GM12878 (cell line): ENCODE measurements at regions not wholly inside any gene's neighbourhood (a gene's known extent, or its start where the extent isn't known, plus 50 kb on each side); places are given as distances from the start of the nearest gene placed in this dataset.

Experiments
- ATAC-seq: fragments of 200-7000 bp; cut with Tn5 transposase; 3 replicates; pipeline ENCODE4 v1.9.1; 2020; ENCODE audit warnings: mild to moderate bottlenecking, moderate library complexity
- BruUV-seq: library from RNA; stranded (reverse); fragments of 400-500 nt; replicated peaks from 2 replicates; lab custom pipeline; 2021; lab: Mats Ljungman, UMichigan
- CTCF ChIA-PET: fragments of 300-600 bp; sonication (Branson Sonifier 250); formaldehyde crosslinking; extraction: SDS; loops from one replicate; lab custom pipeline; 2021; ENCODE audit warnings: inconsistent platforms; lab: Yijun Ruan, JAX
- POLR2A ChIA-PET: fragments of 350-600 bp; formaldehyde crosslinking; extraction: SDS; loops from one replicate; lab custom pipeline; 2021; ENCODE audit warnings: inconsistent platforms; lab: Charles Lee
- RAD21 ChIA-PET: fragments of 300-600 bp; sonication (Branson Sonifier 250); formaldehyde crosslinking; loops from one replicate; lab custom pipeline; 2023; ENCODE audit warnings: antibody characterized with exemption; ENCODE audit not compliant: unreplicated experiment; lab: Charles Lee
- SMC1A ChIA-PET: fragments of 300-600 bp; sonication (Branson Sonifier 250); formaldehyde crosslinking; loops from one replicate; lab custom pipeline; 2023; ENCODE audit not compliant: unreplicated experiment, uncharacterized antibody; lab: Charles Lee
- DNase-seq: peaks from one replicate; pipeline ENCODE4 v3.0.0-alpha.2; 2011; ENCODE audit warnings: low read depth, low spot score
- FAIRE-seq: peaks from 3 replicates; lab custom pipeline; 2011; peaks lifted over from hg19 to GRCh38; lab: Jason Lieb, UNC
- H2AFZ ChIP-seq: 2 replicates; pipeline ENCODE4 v1.6.0; 2011; ENCODE audit warnings: low read depth, low read length, control low read depth; ENCODE audit not compliant: control insufficient read depth
- H3K27ac ChIP-seq: 2 replicates; pipeline ENCODE4 v1.5.1; 2011; ENCODE audit warnings: control low read depth; ENCODE audit not compliant: control insufficient read depth, insufficient read depth
- H3K27me3 ChIP-seq, 2 experiments: replicated peaks in 1 of 2; 2 replicates each; pipeline versions ENCODE4 v1.6.0 to v1.6.1; 2011; ENCODE audit warnings: low read length in 1 of 2; ENCODE audit not compliant: control insufficient read depth in 2 of 2, insufficient read depth in 2 of 2
- H3K36me3 ChIP-seq, 2 experiments: 2 replicates each; pipeline ENCODE4 v1.5.1; 2011; ENCODE audit warnings: low read length in 1 of 2; ENCODE audit not compliant: control insufficient read depth in 2 of 2, insufficient read depth in 2 of 2
- H3K4me1 ChIP-seq: 2 replicates; pipeline ENCODE4 v1.6.1; 2011; ENCODE audit warnings: mild to moderate bottlenecking, low read length, moderate library complexity, mixed read lengths; ENCODE audit not compliant: control insufficient read depth, insufficient read depth
- H3K4me2 ChIP-seq: 2 replicates; pipeline ENCODE4 v1.6.0; 2011; ENCODE audit warnings: control low read depth; ENCODE audit not compliant: control insufficient read depth, insufficient read depth
- H3K4me3 ChIP-seq: fragments of 200-600 bp; sonication (generic); 2 replicates; pipeline ENCODE4 v1.5.1; 2016
- H3K79me2 ChIP-seq: 2 replicates; pipeline ENCODE4 v1.6.0; 2011; ENCODE audit warnings: low read length; ENCODE audit not compliant: control insufficient read depth, insufficient read depth
- H3K9ac ChIP-seq: 2 replicates; pipeline ENCODE4 v1.8.0; 2011; ENCODE audit warnings: low read length, control low read depth, mixed read lengths; ENCODE audit not compliant: control insufficient read depth, insufficient read depth
- H3K9me3 ChIP-seq: replicated peaks from 3 replicates; pipeline ENCODE4 v1.5.1; 2011; ENCODE audit warnings: mild to moderate bottlenecking, low read length; ENCODE audit not compliant: control insufficient read depth, insufficient read depth
- H4K20me1 ChIP-seq: 2 replicates; pipeline ENCODE4 v1.6.0; 2011; ENCODE audit not compliant: control insufficient read depth, insufficient read depth
- BCL11A ChIP-seq: IDR thresholded peaks from 2 replicates; pipeline ENCODE4 v1.6.1; 2011; ENCODE audit warnings: low read depth, low read length
- CBX3 ChIP-seq: fragments of 200-600 bp; sonication (generic); IDR thresholded peaks from 2 replicates; pipeline ENCODE4 v1.6.1; 2016; ENCODE audit warnings: low read depth, borderline replicate concordance
- CREB1 ChIP-seq: IDR thresholded peaks from 2 replicates; pipeline ENCODE4 v1.6.1; 2012; ENCODE audit warnings: low read depth, mild to moderate bottlenecking, inconsistent platforms
- CREM ChIP-seq: IDR thresholded peaks from 2 replicates; pipeline ENCODE4 v1.6.1; 2014; ENCODE audit warnings: antibody characterized with exemption, low read depth
- EP300 ChIP-seq, 2 experiments: fragments of 150-350 bp in 1 of 2; IDR thresholded peaks; 2 replicates each; pipeline ENCODE4 v1.6.1; 2011 to 2012; ENCODE audit warnings: low read depth in 2 of 2, low read length in 2 of 2, borderline replicate concordance in 1 of 2, improper control_type of control experiment in 1 of 2, inconsistent platforms in 1 of 2; ENCODE audit not compliant: control insufficient read depth in 1 of 2
- JUNB ChIP-seq: IDR thresholded peaks from 2 replicates; pipeline ENCODE4 v1.6.1; 2016; ENCODE audit warnings: antibody characterized with exemption, mild to moderate bottlenecking
- MEF2A ChIP-seq: IDR thresholded peaks from 2 replicates; pipeline ENCODE4 v1.6.1; 2011; ENCODE audit warnings: low read depth, mild to moderate bottlenecking, low read length, moderate library complexity; ENCODE audit not compliant: insufficient read depth
- PAX5 ChIP-seq: IDR thresholded peaks from 2 replicates; pipeline ENCODE4 v1.6.1; 2011; ENCODE audit warnings: low read depth, low read length, borderline replicate concordance
- PKNOX1 ChIP-seq: fragments of 450-650 bp; IDR thresholded peaks from 2 replicates; pipeline ENCODE4 v1.6.1; 2016; ENCODE audit warnings: mild to moderate bottlenecking
- TBL1XR1 ChIP-seq: IDR thresholded peaks from 2 replicates; pipeline ENCODE4 v1.6.1; 2012; ENCODE audit warnings: low read depth, low read length, improper control_type of control experiment
- YY1 ChIP-seq: IDR thresholded peaks from 2 replicates; pipeline ENCODE4 v1.6.1; 2011; ENCODE audit warnings: low read depth, mild to moderate bottlenecking, low read length
- WGBS: methylation state at CpG from one replicate; pipeline ENCODE4 v1.1.6; 2016; ENCODE audit warnings: low lambda C conversion rate; ENCODE audit not compliant: insufficient replicate concordance, insufficient coverage; ENCODE audit errors: missing lambda C conversion rate; 5-methylcytosine and 5-hydroxymethylcytosine counted together
- in situ Hi-C: fragments of 300-500 bp; cut with MboI; formaldehyde crosslinking; loops from 9 replicates; pipeline ENCODE4 v1.14.3; 2018; ENCODE audit warnings: mixed read lengths
- intact Hi-C: fragments of 100-400 bp; cut with micrococcal nuclease; formaldehyde crosslinking; loops from one replicate; pipeline ENCODE4 v1.14.2; 2022; ENCODE audit not compliant: unreplicated experiment

DNA sequence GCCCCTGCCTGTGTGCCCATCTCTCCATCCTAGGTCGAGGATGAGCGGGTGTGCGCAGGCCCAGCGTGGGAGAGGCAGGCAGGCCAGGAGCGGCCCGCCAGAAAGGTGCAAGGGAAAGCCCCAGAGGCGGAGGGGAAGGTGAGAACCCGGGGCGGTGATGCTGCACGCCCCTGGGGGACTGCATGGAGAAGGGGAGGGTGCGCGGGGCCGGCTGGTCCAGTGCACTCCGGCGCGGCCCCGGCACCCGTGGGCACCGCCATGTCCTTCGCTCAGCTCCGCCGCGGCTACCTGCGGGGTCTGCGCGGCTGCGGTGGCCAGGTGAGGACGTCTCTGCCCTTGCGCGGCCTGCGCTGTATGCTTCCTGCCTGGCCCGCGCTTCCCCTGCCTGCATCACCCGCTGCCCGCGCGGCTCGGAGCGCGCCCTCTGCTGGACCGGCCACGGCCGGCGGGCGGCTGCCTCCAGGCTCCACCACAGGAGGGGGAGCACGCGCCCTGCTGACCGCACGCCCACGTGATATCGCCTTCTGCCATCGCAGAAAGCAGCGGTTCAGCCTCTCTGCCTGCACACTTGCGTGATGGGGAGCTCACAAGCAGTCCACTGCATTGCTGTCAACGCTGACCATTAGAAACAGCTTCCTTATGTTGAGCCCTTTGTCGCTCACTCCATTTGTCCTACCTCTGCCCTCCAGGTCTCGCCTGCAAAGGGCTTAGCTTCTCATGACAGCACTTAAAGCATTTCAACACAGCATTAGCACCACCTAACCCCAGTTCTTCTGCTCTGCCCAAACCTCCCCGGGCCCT, 73.9 kb downstream of the CXCL12 start (continued):
- TF ChIP-seq CREB1 (0 out of 2 replicates have a peak, but pooled peaks have one; percentile 39), TBL1XR1 (no peak), CBX3 (no peak), MEF2A (no peak), BCL11A (no peak), YY1 (peak; percentile 69; the same call in 1 of the 2 replicates), EP300 (IDR thresholded peaks at IDR 0.05; ENCODE audit: borderline replicate concordance in 1 of 2, control insufficient read depth in 1 of 2, low read depth in 2 of 2, low read length in 2 of 2) (no peak), JUNB (no peak), PAX5 (0 out of 2 replicates have a peak, but pooled peaks have one; percentile 34)

- ChIA-PET RAD21 (interaction anchor here (1.3 to 1.4 kb wide), 2 partner anchors 10 to 185 kb away, joined by 3 to 4 read pairs; no protein-coding TSS in a partner anchor), SMC1A (interaction anchor here (1.0 to 2.4 kb wide), 2 partner anchors 49 to 208 kb away, joined by 3 to 19 read pairs; no protein-coding TSS in a partner anchor), CTCF (no interaction called here), POLR2A (no interaction called here)
- H2AFZ ChIP-seq, result peak overlapping the region; percentile 28; the same call in 1 of the 2 replicates
- no peak overlapping the region for H3K27ac ChIP-seq
- H4K20me1 ChIP-seq, result no peaks in the 10 kb centered on the region
- FAIRE-seq, result no peak
- 55% methylated on average over 32 of the region's 32 CpGs for WGBS
- H3K9me3 ChIP-seq, result no peaks in the 10 kb centered on the region; the same call in 2 of the 3 replicates
- TF ChIP-seq CREM, result 0 out of 2 replicates have a peak, but pooled peaks have one; percentile 22
- no peak for TF ChIP-seq PKNOX1
- BruUV-seq, result no TSS peak
- no peaks in the 10 kb centered on the region for H3K36me3 ChIP-seq
- peaks cover 29% of the 10 kb centered on the region for H3K4me1 ChIP-seq
- ATAC-seq, result no peak
- H3K4me2 ChIP-seq, result peak overlapping the region; percentile 71
- no peak overlapping the region; the same call in 1 of the 2 replicates for H3K4me3 ChIP-seq
- H3K27me3 ChIP-seq, result no peaks in the 10 kb centered on the region
- no peak overlapping the region for H3K9ac ChIP-seq
- H3K79me2 ChIP-seq, result no peaks in the 10 kb centered on the region
- intact Hi-C loops (loop anchor here (5.0 to 10.0 kb wide), 3 partner anchors 77 to 638 kb away; partner anchors contain the start of gene CXCL12), in situ Hi-C loops (loop anchor here (5.0 kb wide), 1 partner anchor 298 kb away; no protein-coding TSS in a partner anchor)
- no peak for DNase-seq
Observed at GRCh38 chr10:44309939-44310761, 74.7 kb downstream of the CXCL12 start.
